Duodenal mucosa (tissue), 2 donors: ENCODE measurements at regions not wholly inside any gene's neighbourhood (a gene's known extent, or its start where the extent isn't known, plus 50 kb on each side); places are given as distances from the start of the nearest gene placed in this dataset.

Source experiments
- H3K27ac ChIP-seq: one replicate; pipeline ENCODE4 v1.7.0; 2013; ENCODE audit warnings: low read depth, low read length
- H3K27me3 ChIP-seq, 2 donors: one replicate each; pipeline ENCODE4 v1.7.0; 2013; ENCODE audit warnings: low read length in 2 of 2, control low read depth in 1 of 2; ENCODE audit not compliant: insufficient read depth in 2 of 2, control insufficient read depth in 1 of 2
- H3K36me3 ChIP-seq, 2 donors: one replicate each; pipeline ENCODE4 v1.7.0; 2013; ENCODE audit warnings: low read length in 2 of 2, control low read depth in 1 of 2; ENCODE audit not compliant: insufficient read depth in 2 of 2, control insufficient read depth in 1 of 2
- H3K4me1 ChIP-seq, 2 donors: one replicate each; pipeline ENCODE4 v1.7.0; 2013; ENCODE audit warnings: low read length in 2 of 2, control low read depth in 1 of 2; ENCODE audit not compliant: insufficient read depth in 2 of 2, control insufficient read depth in 1 of 2
- H3K4me3 ChIP-seq, 2 donors: one replicate each; pipeline ENCODE4 v1.7.0; 2013; ENCODE audit warnings: low read length in 2 of 2, low read depth in 1 of 2
- H3K9ac ChIP-seq, 2 donors: one replicate each; pipeline ENCODE4 v1.7.0; 2013; ENCODE audit warnings: low read length in 2 of 2, low read depth in 1 of 2
- H3K9me3 ChIP-seq, 2 donors: one replicate each; pipeline ENCODE4 v1.7.0; 2013; ENCODE audit warnings: low read length in 2 of 2, control low read depth in 1 of 2; ENCODE audit not compliant: control insufficient read depth in 1 of 2

GRCh38 chr18:38262661-38263060 is 697.1 kb upstream of the CELF4 start:
- H3K27ac ChIP-seq = no peak overlapping the region
- no peak overlapping the region for H3K4me3 ChIP-seq
- H3K9ac ChIP-seq = no peak overlapping the region
- H3K36me3 ChIP-seq = no peaks in the 10 kb centered on the region
- no peaks in the 10 kb centered on the region for H3K4me1 ChIP-seq
- H3K9me3 ChIP-seq = no peaks in the 10 kb centered on the region
- H3K27me3 ChIP-seq = no peaks in the 10 kb centered on the region

- no peak overlapping the region for H3K27ac ChIP-seq
- H3K4me3 ChIP-seq = no peak overlapping the region
- H3K9me3 ChIP-seq = no peaks in the 10 kb centered on the region
- H3K4me1 ChIP-seq = no peaks in the 10 kb centered on the region
- no peaks in the 10 kb centered on the region for H3K36me3 ChIP-seq
- H3K9ac ChIP-seq = no peak overlapping the region
- H3K27me3 ChIP-seq = no peaks in the 10 kb centered on the region
Measured at GRCh38 chr18:38257661-38258060, 692.1 kb upstream of the CELF4 start.

GRCh38 chr18:38256366-38256765 is 690.8 kb upstream of the CELF4 start:
- H3K9ac ChIP-seq = no peak overlapping the region
- H3K27ac ChIP-seq = no peak overlapping the region
- H3K27me3 ChIP-seq = no peaks in the 10 kb centered on the region
- H3K4me1 ChIP-seq = no peaks in the 10 kb centered on the region
- no peaks in the 10 kb centered on the region for H3K9me3 ChIP-seq
- no peaks in the 10 kb centered on the region for H3K36me3 ChIP-seq
- H3K4me3 ChIP-seq = no peak overlapping the region

GRCh38 chr18:38250971-38251370 is 685.4 kb upstream of the CELF4 start:
- Histone ChIP-seq H3K27ac (no peak overlapping the region), H3K4me3 (no peak overlapping the region), H3K9me3 (no peaks in the 10 kb centered on the region), H3K27me3 (no peaks in the 10 kb centered on the region), H3K4me1 (no peaks in the 10 kb centered on the region), H3K9ac (no peak overlapping the region), H3K36me3 (no peaks in the 10 kb centered on the region)

- Histone ChIP-seq H3K36me3 (no peaks in the 10 kb centered on the region), H3K4me3 (no peak overlapping the region), H3K27ac (no peak overlapping the region), H3K9ac (no peak overlapping the region), H3K9me3 (peaks cover 0 to 7% of the 10 kb centered on the region in 2 donors), H3K27me3 (no peaks in the 10 kb centered on the region), H3K4me1 (no peaks in the 10 kb centered on the region)
Measured at GRCh38 chr18:38244480-38244879, 678.9 kb upstream of the CELF4 start.

GRCh38 chr18:38243291-38243690 is 677.7 kb upstream of the CELF4 start:
- Histone ChIP-seq H3K9ac (no peak overlapping the region), H3K27me3 (no peaks in the 10 kb centered on the region), H3K4me1 (no peaks in the 10 kb centered on the region), H3K36me3 (no peaks in the 10 kb centered on the region), H3K4me3 (no peak overlapping the region), H3K9me3 (peaks cover 0 to 7% of the 10 kb centered on the region in 2 donors), H3K27ac (no peak overlapping the region)

GRCh38 chr18:38241736-38242135 is 676.1 kb upstream of the CELF4 start:
- Histone ChIP-seq H3K36me3 (no peaks in the 10 kb centered on the region), H3K27ac (no peak overlapping the region), H3K27me3 (no peaks in the 10 kb centered on the region), H3K9me3 (peaks cover 0 to 7% of the 10 kb centered on the region in 2 donors), H3K4me3 (no peak overlapping the region), H3K9ac (no peak overlapping the region), H3K4me1 (no peaks in the 10 kb centered on the region)

- Histone ChIP-seq H3K27me3 (no peaks in the 10 kb centered on the region), H3K36me3 (no peaks in the 10 kb centered on the region), H3K9ac (no peak overlapping the region)
Measured at GRCh38 chr18:38241216-38241615, 675.6 kb upstream of the CELF4 start.

GRCh38 chr18:38239606-38240005 is 674.0 kb upstream of the CELF4 start:
- Histone ChIP-seq H3K9ac (no peak overlapping the region), H3K9me3 (peaks cover 0 to 10% of the 10 kb centered on the region in 2 donors), H3K27me3 (no peaks in the 10 kb centered on the region), H3K4me3 (no peak overlapping the region), H3K4me1 (no peaks in the 10 kb centered on the region), H3K27ac (no peak overlapping the region), H3K36me3 (no peaks in the 10 kb centered on the region)

More at GRCh38 chr18:38241216-38241615, 675.6 kb upstream of the CELF4 start:
- Histone ChIP-seq H3K4me1 (no peaks in the 10 kb centered on the region), H3K27ac (no peak overlapping the region), H3K9me3 (peaks cover 0 to 7% of the 10 kb centered on the region in 2 donors), H3K4me3 (no peak overlapping the region)

GRCh38 chr18:38237796-38238195 is 672.2 kb upstream of the CELF4 start:
- H3K9me3 ChIP-seq = peaks cover 0 to 10% of the 10 kb centered on the region in 2 donors
- H3K36me3 ChIP-seq = no peaks in the 10 kb centered on the region
- H3K27me3 ChIP-seq = no peaks in the 10 kb centered on the region
- no peak overlapping the region for H3K4me3 ChIP-seq
- H3K27ac ChIP-seq = no peak overlapping the region
- H3K9ac ChIP-seq = no peak overlapping the region
- H3K4me1 ChIP-seq = no peaks in the 10 kb centered on the region

- H3K4me1 ChIP-seq = no peaks in the 10 kb centered on the region
- no peak overlapping the region for H3K4me3 ChIP-seq
- no peaks in the 10 kb centered on the region for H3K9me3 ChIP-seq
- no peak overlapping the region for H3K27ac ChIP-seq
- no peaks in the 10 kb centered on the region for H3K27me3 ChIP-seq
- H3K36me3 ChIP-seq = no peaks in the 10 kb centered on the region
- H3K9ac ChIP-seq = no peak overlapping the region
Measured at GRCh38 chr18:38221476-38222100, 656.0 kb upstream of the CELF4 start.
